SK-N-SH (cell line): ENCODE measurements at regions not wholly inside any gene's neighbourhood (a gene's known extent, or its start where the extent isn't known, plus 50 kb on each side); places are given as distances from the start of the nearest gene placed in this dataset.

Experiments used
- CTCF ChIA-PET: fragments of 300-600, 350-600 bp; formaldehyde crosslinking; extraction: SDS; loops from one replicate; lab custom pipeline; 2021; lab: Yijun Ruan, JAX
- POLR2A ChIA-PET: fragments of 350-600 bp; sonication (Branson Sonifier 250); formaldehyde crosslinking; extraction: SDS; loops from one replicate; lab custom pipeline; 2020; ENCODE audit warnings: antibody characterized with exemption, inconsistent platforms; lab: Yijun Ruan, JAX
- DNase-seq: peaks from one replicate; pipeline ENCODE4 v3.0.0; 2012
- H2AFZ ChIP-seq: fragments of 200-600 bp; sonication (generic); 2 replicates; pipeline ENCODE4 v1.8.1; 2016; ENCODE audit warnings: antibody characterized with exemption, mild to moderate bottlenecking, low read depth
- H3F3A ChIP-seq: fragments of 200-600 bp; sonication (generic); replicated peaks from 2 replicates; pipeline ENCODE3; 2016; ENCODE audit warnings: antibody characterized with exemption, mild to moderate bottlenecking; ENCODE audit not compliant: insufficient read depth
- H3K27ac ChIP-seq, 2 experiments: fragments of 200-500 bp in 1 of 2; fragments of 200-600 bp in 1 of 2; sonication (Bioruptor generic) in 1 of 2; sonication (generic), shearing (Covaris generic) in 1 of 2; 2 replicates each; pipeline versions ENCODE4 v1.5.1 to v1.6.1; 2014 to 2016; ENCODE audit warnings: low read depth in 2 of 2, inconsistent platforms in 1 of 2, low read length in 1 of 2, mild to moderate bottlenecking in 1 of 2, mixed read lengths in 1 of 2
- H3K27me3 ChIP-seq: fragments of 200-600 bp; sonication (generic), shearing (Covaris generic); 2 replicates; pipeline ENCODE4 v1.6.1; 2016; ENCODE audit warnings: mixed run types; ENCODE audit not compliant: insufficient read depth
- H3K36me3 ChIP-seq, 2 experiments: fragments of 200-500 bp in 1 of 2; fragments of 200-600 bp in 1 of 2; sonication (Bioruptor generic) in 1 of 2; sonication (generic) in 1 of 2; replicated peaks in 1 of 2; 2 replicates each; pipeline versions ENCODE3 to v1.5.1; 2014 to 2016; ENCODE audit warnings: low read length in 1 of 2, mild to moderate bottlenecking in 1 of 2; ENCODE audit not compliant: insufficient read depth in 2 of 2, control insufficient read depth in 1 of 2
- H3K4me1 ChIP-seq, 2 experiments: fragments of 200-500 bp in 1 of 2; fragments of 200-600 bp in 1 of 2; sonication (Bioruptor generic) in 1 of 2; sonication (generic), shearing (Covaris generic) in 1 of 2; 2 replicates each; pipeline versions ENCODE4 v1.5.1 to v1.6.1; 2014 to 2016; ENCODE audit warnings: low read depth in 1 of 2, low read length in 1 of 2, mixed run types in 1 of 2; ENCODE audit not compliant: insufficient read depth in 2 of 2, control insufficient read depth in 1 of 2
- H3K4me2 ChIP-seq: fragments of 200-600 bp; sonication (generic), shearing (Covaris generic); 2 replicates; pipeline ENCODE4 v1.6.1; 2017; ENCODE audit warnings: mixed run types
- H3K4me3 ChIP-seq, 2 experiments: fragments of 200-500 bp in 1 of 2; fragments of 200-600 bp in 1 of 2; sonication (Bioruptor generic) in 1 of 2; sonication (generic), shearing (Covaris generic) in 1 of 2; 2 replicates each; pipeline versions ENCODE4 v1.5.1 to v1.8.1; 2014 to 2016; ENCODE audit warnings: low read depth in 2 of 2, inconsistent platforms in 1 of 2, low read length in 1 of 2, mild to moderate bottlenecking in 1 of 2, mixed read lengths in 1 of 2, moderate library complexity in 1 of 2
- H3K79me2 ChIP-seq: fragments of 200-600 bp; sonication (generic); 2 replicates; pipeline ENCODE4 v1.8.1; 2017; ENCODE audit warnings: mild to moderate bottlenecking; ENCODE audit not compliant: insufficient read depth
- H3K9ac ChIP-seq: fragments of 200-600 bp; sonication (generic); 2 replicates; pipeline ENCODE4 v1.6.1; 2017; ENCODE audit warnings: mixed run types
- H3K9me2 ChIP-seq: fragments of 200-600 bp; sonication (generic); 2 replicates; pipeline ENCODE4 v1.6.1; 2017; ENCODE audit warnings: mixed run types
- H3K9me3 ChIP-seq: fragments of 200-600 bp; sonication (generic); 2 replicates; pipeline ENCODE4 v1.6.1; 2017; ENCODE audit warnings: mixed run types, mild to moderate bottlenecking, moderate library complexity
- H4K20me1 ChIP-seq: fragments of 200-600 bp; sonication (generic); 2 replicates; pipeline ENCODE4 v1.6.1; 2017; ENCODE audit warnings: mild to moderate bottlenecking, mixed run types; ENCODE audit not compliant: insufficient read depth
- CTCF ChIP-seq: fragments of 200-600 bp; sonication (generic); IDR thresholded peaks from 2 replicates; pipeline ENCODE4 v1.6.1; 2017; ENCODE audit warnings: antibody characterized with exemption, mild to moderate bottlenecking, moderate library complexity
- ELF1 ChIP-seq: IDR thresholded peaks from 2 replicates; pipeline ENCODE4 v1.4.0; 2012
- EP300 ChIP-seq, 2 experiments: IDR thresholded peaks; 2 replicates each; pipeline versions ENCODE4 v1.4.0 to v1.6.1; 2012; ENCODE audit warnings: borderline replicate concordance in 1 of 2, low read depth in 1 of 2, low read length in 1 of 2
- FOXM1 ChIP-seq: IDR thresholded peaks from 2 replicates; pipeline ENCODE4 v1.4.0; 2012; ENCODE audit warnings: low read depth, mild to moderate bottlenecking
- GABPA ChIP-seq: IDR thresholded peaks from 2 replicates; pipeline ENCODE4 v1.4.0; 2012; ENCODE audit warnings: low read depth, mild to moderate bottlenecking
- JUND ChIP-seq: IDR thresholded peaks from 2 replicates; pipeline ENCODE4 v1.4.0; 2012
- MEF2A ChIP-seq: IDR thresholded peaks from 2 replicates; pipeline ENCODE4 v1.4.0; 2012; ENCODE audit warnings: low read depth, borderline replicate concordance
- MXI1 ChIP-seq: IDR thresholded peaks from 2 replicates; pipeline ENCODE4 v1.6.1; 2012; ENCODE audit warnings: mild to moderate bottlenecking, low read depth, low read length, improper control_type of control experiment
- NFIC ChIP-seq: IDR thresholded peaks from 2 replicates; pipeline ENCODE4 v1.4.0; 2012; ENCODE audit warnings: borderline replicate concordance
- POLR2AphosphoS5 ChIP-seq: IDR thresholded peaks from 2 replicates; pipeline ENCODE4 v1.6.1; 2012; ENCODE audit warnings: low read depth, low read length
- RAD21 ChIP-seq: IDR thresholded peaks from 2 replicates; pipeline ENCODE4 v1.6.1; 2012; ENCODE audit warnings: mild to moderate bottlenecking, low read length
- RFX5 ChIP-seq: IDR thresholded peaks from 2 replicates; pipeline ENCODE4 v1.6.1; 2012; ENCODE audit warnings: mild to moderate bottlenecking, improper control_type of control experiment, low read length
- SIN3A ChIP-seq: IDR thresholded peaks from 2 replicates; pipeline ENCODE4 v1.6.1; 2012; ENCODE audit warnings: low read depth, mild to moderate bottlenecking, low read length, moderate library complexity, borderline replicate concordance
- TCF12 ChIP-seq: IDR thresholded peaks from 2 replicates; pipeline ENCODE4 v1.4.0; 2012
- ZBTB33 ChIP-seq: IDR thresholded peaks from 2 replicates; pipeline ENCODE4 v1.4.0; 2012; ENCODE audit warnings: low read depth, borderline replicate concordance
- WGBS: methylation state at CpG from one replicate; pipeline ENCODE4 v1.1.6; 2017; ENCODE audit warnings: low lambda C conversion rate; 5-methylcytosine and 5-hydroxymethylcytosine counted together

GRCh38 chr9:88280816-88281382 is 107.3 kb upstream of the SPIN1 start:
- no peak overlapping the region for H3K4me2 ChIP-seq

GRCh38 chr9:88278036-88278435 is 110.2 kb upstream of the SPIN1 start:
- Histone ChIP-seq H3K9me3 (no peaks in the 10 kb centered on the region), H4K20me1 (no peaks in the 10 kb centered on the region), H3K9ac (no peak overlapping the region), H3K9me2 (no peaks in the 10 kb centered on the region), H2AFZ (no peak overlapping the region), H3K27me3 (no peaks in the 10 kb centered on the region), H3K4me3 (no peak overlapping the region), H3K4me1 (no peaks in the 10 kb centered on the region), H3F3A (no peaks in the 10 kb centered on the region), H3K27ac (no peak overlapping the region), H3K79me2 (no peaks in the 10 kb centered on the region), H3K36me3 (no peaks in the 10 kb centered on the region), H3K4me2 (no peak overlapping the region)
- POLR2A ChIA-PET: no interaction called here
- CTCF ChIA-PET: no interaction called here
- WGBS: 81% methylated on average over 11 of the region's 12 CpGs
- no peak for DNase-seq
- no peak for TF ChIP-seq CTCF
- no peak for TF ChIP-seq MEF2A
- no peak for TF ChIP-seq POLR2AphosphoS5
- TF ChIP-seq EP300 (IDR thresholded peaks at IDR 0.05; ENCODE audit: borderline replicate concordance in 1 of 2, low read depth in 1 of 2, low read length in 1 of 2): no peak

More at GRCh38 chr9:88280816-88281382, 107.3 kb upstream of the SPIN1 start:
- peak; percentile 34 for DNase-seq
- CTCF ChIA-PET: interaction anchor here (0.8 to 0.9 kb wide), 2 partner anchors 23 to 32 kb away, joined by 3 to 4 read pairs; no protein-coding TSS in a partner anchor
- Histone ChIP-seq H3K36me3 (no peaks in the 10 kb centered on the region), H3K27ac (no peak overlapping the region), H2AFZ (0 out of 2 replicates have a peak overlapping the region, but pooled peaks have one; percentile 6), H3K9me3 (no peaks in the 10 kb centered on the region), H3K79me2 (no peaks in the 10 kb centered on the region), H4K20me1 (no peaks in the 10 kb centered on the region), H3K9ac (no peak overlapping the region), H3K27me3 (no peaks in the 10 kb centered on the region), H3F3A (no peaks in the 10 kb centered on the region), H3K4me3 (no peak overlapping the region), H3K4me1 (no peaks in the 10 kb centered on the region), H3K9me2 (no peaks in the 10 kb centered on the region)
- WGBS: 77% methylated on average over 10 of the region's 10 CpGs
- TF ChIP-seq RAD21 (peak; percentile 57), MXI1 (no peak)
- POLR2A ChIA-PET: no interaction called here

GRCh38 chr9:88274078-88274477 is 114.2 kb upstream of the SPIN1 start:
- CTCF ChIA-PET: no interaction called here
- DNase-seq: no peak
- Histone ChIP-seq H3K27ac (no peak overlapping the region), H3K9me2 (no peaks in the 10 kb centered on the region), H3K36me3 (no peaks in the 10 kb centered on the region), H3K79me2 (no peaks in the 10 kb centered on the region), H3K9me3 (no peaks in the 10 kb centered on the region), H3K27me3 (no peaks in the 10 kb centered on the region), H2AFZ (no peak overlapping the region), H3F3A (peaks cover 3% of the 10 kb centered on the region), H3K4me1 (peaks cover 0 to 8% of the 10 kb centered on the region in 2 experiments; a peak in 1 of 4 replicates), H3K4me2 (no peak overlapping the region), H4K20me1 (no peaks in the 10 kb centered on the region), H3K4me3 (no peak overlapping the region), H3K9ac (no peak overlapping the region)
- POLR2A ChIA-PET: no interaction called here
- WGBS: 64% methylated on average over 1 of the region's 2 CpGs
- TF ChIP-seq ELF1: no peak
- TF ChIP-seq FOXM1: no peak
- TF ChIP-seq TCF12: no peak
- no peak for TF ChIP-seq EP300 (IDR thresholded peaks at IDR 0.05; ENCODE audit: borderline replicate concordance in 1 of 2, low read depth in 1 of 2, low read length in 1 of 2)
- TF ChIP-seq POLR2AphosphoS5: no peak
- no peak for TF ChIP-seq GABPA
- TF ChIP-seq NFIC: no peak
- TF ChIP-seq RFX5: no peak
- TF ChIP-seq JUND: no peak
- no peak for TF ChIP-seq ZBTB33
- no peak for TF ChIP-seq SIN3A
